ENCODE measurements at regions not wholly inside any gene's neighbourhood (a gene's known extent, or its start where the extent isn't known, plus 50 kb on each side); places are given as distances from the start of the nearest gene placed in this dataset.

DNA sequence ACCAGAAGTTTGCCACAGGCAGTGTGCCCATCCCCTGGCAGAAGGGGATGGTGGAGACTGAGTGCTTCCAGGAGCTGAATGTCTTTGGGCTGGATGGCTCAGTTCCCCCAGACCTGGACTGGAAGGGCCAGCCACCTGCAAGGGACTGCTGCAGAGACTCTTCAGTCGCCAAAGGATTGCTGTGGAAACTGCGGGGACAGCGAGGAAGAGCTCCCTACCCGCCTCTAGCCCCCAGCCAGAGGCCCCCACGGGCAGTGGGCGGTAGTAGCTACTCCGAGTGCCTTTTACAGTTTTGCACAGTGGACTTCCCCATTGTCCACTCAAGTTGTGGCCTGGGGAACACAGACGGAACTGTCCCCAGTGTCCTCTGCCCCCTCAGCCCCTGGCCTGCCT lies 138.5 kb downstream of the ZDHHC20 start:
- DNase-seq (no peak), ATAC-seq (no peak)
- Histone ChIP-seq H3K4me3 (no peak overlapping the region), H3K4me1 (ENCODE audit: low read depth) (no peaks in the 10 kb centered on the region), H3K36me3 (ENCODE audit: low read depth) (no peaks in the 10 kb centered on the region), H3K9me3 (no peaks in the 10 kb centered on the region)
- TF ChIP-seq, protein P1, sequence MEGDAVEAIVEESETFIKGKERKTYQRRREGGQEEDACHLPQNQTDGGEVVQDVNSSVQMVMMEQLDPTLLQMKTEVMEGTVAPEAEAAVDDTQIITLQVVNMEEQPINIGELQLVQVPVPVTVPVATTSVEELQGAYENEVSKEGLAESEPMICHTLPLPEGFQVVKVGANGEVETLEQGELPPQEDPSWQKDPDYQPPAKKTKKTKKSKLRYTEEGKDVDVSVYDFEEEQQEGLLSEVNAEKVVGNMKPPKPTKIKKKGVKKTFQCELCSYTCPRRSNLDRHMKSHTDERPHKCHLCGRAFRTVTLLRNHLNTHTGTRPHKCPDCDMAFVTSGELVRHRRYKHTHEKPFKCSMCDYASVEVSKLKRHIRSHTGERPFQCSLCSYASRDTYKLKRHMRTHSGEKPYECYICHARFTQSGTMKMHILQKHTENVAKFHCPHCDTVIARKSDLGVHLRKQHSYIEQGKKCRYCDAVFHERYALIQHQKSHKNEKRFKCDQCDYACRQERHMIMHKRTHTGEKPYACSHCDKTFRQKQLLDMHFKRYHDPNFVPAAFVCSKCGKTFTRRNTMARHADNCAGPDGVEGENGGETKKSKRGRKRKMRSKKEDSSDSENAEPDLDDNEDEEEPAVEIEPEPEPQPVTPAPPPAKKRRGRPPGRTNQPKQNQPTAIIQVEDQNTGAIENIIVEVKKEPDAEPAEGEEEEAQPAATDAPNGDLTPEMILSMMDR (IDR thresholded peaks at IDR 0.05) = no peak
- intact Hi-C loops (cut with DNase I, micrococcal nuclease) = no loop called here

DNA sequence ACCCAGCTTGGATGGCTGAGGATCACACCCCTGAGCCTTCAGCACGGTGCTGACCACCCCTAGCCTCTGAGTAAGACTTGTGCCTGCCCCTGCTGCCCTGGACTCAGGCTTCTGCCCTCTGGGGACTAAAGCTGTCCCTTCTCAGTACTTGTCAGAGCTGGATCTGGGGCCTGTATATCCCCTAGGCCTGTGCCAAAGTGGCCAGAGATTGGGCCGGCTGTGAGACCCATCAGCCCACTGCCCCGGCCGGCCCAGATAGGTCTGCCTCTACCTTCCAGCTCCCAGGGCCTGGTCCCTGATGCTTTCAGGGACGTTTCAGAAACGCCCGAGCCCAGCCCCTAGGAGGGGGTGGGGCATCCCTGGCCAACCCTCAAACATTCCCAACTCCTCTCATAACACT lies 137.8 kb downstream of the ZDHHC20 start:
- Histone ChIP-seq H3K9me3 (no peaks in the 10 kb centered on the region), H3K36me3 (ENCODE audit: low read depth) (no peaks in the 10 kb centered on the region), H3K4me1 (ENCODE audit: low read depth) (no peaks in the 10 kb centered on the region), H3K4me3 (no peak overlapping the region)
- ATAC-seq (no peak), DNase-seq (no peak)
- intact Hi-C loops (cut with DNase I, micrococcal nuclease) = no loop called here
- TF ChIP-seq, protein P1 (IDR thresholded peaks at IDR 0.05) = no peak

DNA sequence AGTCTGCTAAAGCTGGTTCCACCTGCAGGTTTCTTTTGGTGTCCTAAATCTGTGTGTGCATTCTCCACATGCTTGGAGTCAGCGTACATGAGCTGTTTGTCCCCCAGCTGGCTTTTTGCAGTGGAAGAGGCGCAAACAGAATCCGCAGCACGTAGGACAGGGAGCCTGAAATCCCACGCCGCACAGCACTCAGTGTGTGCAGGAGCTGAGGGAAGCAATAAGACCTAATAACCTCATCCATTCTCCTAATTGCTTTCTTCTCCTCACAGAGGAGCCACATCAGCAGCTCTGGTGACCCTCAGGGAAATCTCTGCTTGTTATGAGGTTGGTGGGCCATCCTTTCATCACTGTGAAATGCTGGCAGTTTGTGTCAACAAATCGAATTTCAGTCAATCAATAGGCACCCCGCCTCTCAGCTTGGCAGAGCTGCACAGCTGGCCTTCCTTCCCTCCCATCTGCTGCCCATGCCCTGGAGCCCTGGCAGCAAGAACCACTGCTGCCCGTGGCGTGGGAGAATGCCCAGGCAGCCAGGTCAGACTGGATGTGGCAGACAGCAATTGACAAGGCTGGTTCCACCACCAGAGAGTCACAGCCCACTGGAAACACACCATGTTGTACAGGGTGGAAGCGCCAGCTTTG lies 136.7 kb downstream of the ZDHHC20 start:
- H3K9me3 ChIP-seq = no peaks in the 10 kb centered on the region
- no peaks in the 10 kb centered on the region for H3K4me1 ChIP-seq (ENCODE audit: low read depth)
- no peaks in the 10 kb centered on the region for H3K36me3 ChIP-seq (ENCODE audit: low read depth)
- intact Hi-C loops (cut with DNase I, micrococcal nuclease) = no loop called here
- DNase-seq = no peak
- TF ChIP-seq, protein P1 (IDR thresholded peaks at IDR 0.05) = no peak
- ATAC-seq = no peak
- no peak overlapping the region for H3K4me3 ChIP-seq

Measured in mucosa of descending colon (tissue), 3 donors.